ENCODE measurements at regions not wholly inside any gene's neighbourhood (a gene's known extent, or its start where the extent isn't known, plus 50 kb on each side); places are given as distances from the start of the nearest gene placed in this dataset.

DNA sequence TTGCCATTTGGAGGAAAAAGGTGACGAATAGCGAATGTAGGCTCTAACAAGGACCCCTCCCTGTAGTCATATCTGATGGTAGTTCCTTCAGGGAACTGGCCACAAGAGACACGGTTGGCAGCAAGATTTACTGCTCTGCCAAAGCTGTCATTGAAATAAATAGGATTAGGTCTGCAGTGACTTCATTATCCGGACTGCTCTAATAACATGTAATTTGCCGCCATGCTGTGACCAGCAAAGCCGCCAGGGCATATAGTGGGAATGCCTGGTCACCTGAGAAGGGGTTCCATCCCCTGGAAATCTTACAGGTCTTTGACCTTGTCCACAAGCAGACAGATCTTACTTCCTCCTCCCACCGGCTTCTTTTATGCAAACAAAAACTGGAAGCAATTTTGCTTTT, 59.4 kb upstream of the LAPTM4A start:
- H3K27ac ChIP-seq (ENCODE audit: extremely low read depth, low read depth, low read length): no peak overlapping the region
- ATAC-seq: no peak

More for the DNA sequence above, 59.4 kb upstream of the LAPTM4A start:
- in situ Hi-C loops (cut with MboI): no loop called here
- Histone ChIP-seq H3K4me1 (replicated peaks in 1 of 2; ENCODE audit: control insufficient read depth in 2 of 2, insufficient read depth in 2 of 2, low read length in 2 of 2) (peaks cover 0 to 11% of the 10 kb centered on the region in 2 experiments), H3K9ac (ENCODE audit: insufficient read depth in 1 of 2, low read depth in 2 of 2, low read length in 2 of 2) (no peak overlapping the region), H4K20me1 (replicated peaks; ENCODE audit: control insufficient read depth, insufficient read depth, low read length) (peaks cover 3% of the 10 kb centered on the region; the same call in 1 of the 2 replicates), H3K27me3 (ENCODE audit: control insufficient read depth in 2 of 2, insufficient read depth in 2 of 2, low read length in 2 of 2) (peaks cover 3 to 22% of the 10 kb centered on the region in 2 experiments; a peak in 3 of 5 replicates), H3K4me2 (ENCODE audit: insufficient read depth, low read length) (peak overlapping the region; percentile 4; the same call in 1 of the 2 replicates), H3K79me2 (ENCODE audit: control insufficient read depth, insufficient read depth, low read length) (no peaks in the 10 kb centered on the region), H3K36me3 (ENCODE audit: control insufficient read depth, insufficient read depth, low read length) (no peaks in the 10 kb centered on the region), H2AFZ (ENCODE audit: low read depth, low read length) (no peak overlapping the region), H3K9me3 (replicated peaks; ENCODE audit: control insufficient read depth, insufficient read depth, low read depth, low read length) (no peaks in the 10 kb centered on the region), H3K4me3 (no peak overlapping the region), H3K9me1 (ENCODE audit: control insufficient read depth, insufficient read depth, low read length) (no peaks in the 10 kb centered on the region)
- FAIRE-seq (no peak), DNase-seq (ENCODE audit: extremely low read depth in 1 of 4, low spot score in 3 of 4) (no peak)
- WGBS (ENCODE audit: insufficient coverage, low coverage, missing lambda C conversion rate): 8% methylated on average over 7 of the region's 7 CpGs
- TF ChIP-seq GATAD2A (IDR thresholded peaks at IDR 0.05) (no peak), PKNOX1 (IDR thresholded peaks at IDR 0.05) (peak; percentile 71), SMAD4 (CRISPR knock-in tag; conservative IDR thresholded peaks at IDR 0.05) (no peak), ELF2 (CRISPR knock-in tag; IDR thresholded peaks at IDR 0.05) (no peak), PBX2 (CRISPR knock-in tag; IDR thresholded peaks at IDR 0.05; ENCODE audit: low read depth) (no peak), PBX2 (tag; conservative IDR thresholded peaks at IDR 0.05; ENCODE audit: low read depth) (peak; percentile 91), MEIS2 (IDR thresholded peaks at IDR 0.05; ENCODE audit: partially characterized antibody) (peak; percentile 93), CREB3 (tag; conservative IDR thresholded peaks at IDR 0.05; ENCODE audit: low read depth) (no peak)
- no TSS peak for BruUV-seq (replicated peaks)
- POLR2A ChIA-PET: no interaction called here
- CTCF ChIA-PET (ENCODE audit: low intra/inter-chr PET ratio): no interaction called here
- intact Hi-C loops (cut with micrococcal nuclease): no loop called here

Measured in K562 (cell line).